ENCODE measurements at regions not wholly inside any gene's neighbourhood (a gene's known extent, or its start where the extent isn't known, plus 50 kb on each side); places are given as distances from the start of the nearest gene placed in this dataset.

GRCh38 chr10:9060314-9060713 lies 1005.8 kb downstream of the GATA3 start:
- no peak for TF ChIP-seq CTCF (IDR thresholded peaks at IDR 0.05; ENCODE audit: insufficient read depth, low read depth, low read length)
- DNase-seq (ENCODE audit: low read depth): no peak
- no peak overlapping the region for H3K4me3 ChIP-seq (ENCODE audit: low read depth, low read length)

GRCh38 chr10:9061871-9062270 lies 1007.4 kb downstream of the GATA3 start:
- no peak overlapping the region for H3K4me3 ChIP-seq (ENCODE audit: low read depth, low read length)
- no peak for TF ChIP-seq CTCF (IDR thresholded peaks at IDR 0.05; ENCODE audit: insufficient read depth, low read depth, low read length)
- no peak for DNase-seq (ENCODE audit: low read depth)

GRCh38 chr10:9066152-9066551 lies 1011.7 kb downstream of the GATA3 start:
- no peak overlapping the region for H3K4me3 ChIP-seq (ENCODE audit: low read depth, low read length)
- no peak for DNase-seq (ENCODE audit: low read depth)
- TF ChIP-seq CTCF (IDR thresholded peaks at IDR 0.05; ENCODE audit: insufficient read depth, low read depth, low read length): no peak

- H3K4me3 ChIP-seq (ENCODE audit: low read depth, low read length): no peak overlapping the region
- no peak for TF ChIP-seq CTCF (IDR thresholded peaks at IDR 0.05; ENCODE audit: insufficient read depth, low read depth, low read length)
- no peak for DNase-seq (ENCODE audit: low read depth)
Measured at GRCh38 chr10:9068003-9068402, 1013.5 kb downstream of the GATA3 start.

GRCh38 chr10:9069136-9069535 lies 1014.6 kb downstream of the GATA3 start:
- H3K4me3 ChIP-seq (ENCODE audit: low read depth, low read length): no peak overlapping the region
- DNase-seq (ENCODE audit: low read depth): no peak
- TF ChIP-seq CTCF (IDR thresholded peaks at IDR 0.05; ENCODE audit: insufficient read depth, low read depth, low read length): no peak

- no peak for TF ChIP-seq CTCF (IDR thresholded peaks at IDR 0.05; ENCODE audit: insufficient read depth, low read depth, low read length)
- H3K4me3 ChIP-seq (ENCODE audit: low read depth, low read length): no peak overlapping the region
- no peak for DNase-seq (ENCODE audit: low read depth)
Measured at GRCh38 chr10:9075420-9075819, 1020.9 kb downstream of the GATA3 start.

GRCh38 chr10:9076066-9076465 lies 1021.6 kb downstream of the GATA3 start:
- H3K4me3 ChIP-seq (ENCODE audit: low read depth, low read length): no peak overlapping the region
- TF ChIP-seq CTCF (IDR thresholded peaks at IDR 0.05; ENCODE audit: insufficient read depth, low read depth, low read length): no peak
- no peak for DNase-seq (ENCODE audit: low read depth)
